ENCODE measurements at regions not wholly inside any gene's neighbourhood (a gene's known extent, or its start where the extent isn't known, plus 50 kb on each side); places are given as distances from the start of the nearest gene placed in this dataset.

DNA sequence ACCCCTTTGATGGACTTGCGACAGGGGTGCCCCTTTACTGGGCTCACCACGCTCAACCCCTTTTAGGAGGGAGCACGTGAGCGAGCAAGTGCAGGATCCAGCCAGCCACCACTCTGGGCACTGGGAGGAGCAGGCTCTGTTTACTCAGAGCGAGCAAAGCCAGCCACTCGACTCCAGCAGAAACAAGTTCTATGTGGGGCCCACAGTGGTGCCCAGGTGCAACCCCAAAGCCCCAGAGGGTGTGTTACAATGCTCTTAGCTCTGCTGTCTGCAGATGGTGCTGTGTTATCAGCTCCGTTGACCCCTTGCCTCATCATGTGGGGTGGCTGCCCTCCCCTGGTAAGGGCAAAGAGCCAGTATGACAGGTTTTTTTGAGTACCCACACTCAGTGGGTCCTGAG lies 120.3 kb upstream of the SUCLG2 start:
- H3K27me3 Mint-ChIP-seq, result no peaks in the 10 kb centered on the region
- H3K36me3 Mint-ChIP-seq (ENCODE audit: low read depth), result no peaks in the 10 kb centered on the region
- no peak overlapping the region for H3K4me3 Mint-ChIP-seq
- no peaks in the 10 kb centered on the region for H3K4me1 Mint-ChIP-seq
- no peak for ATAC-seq (replicated peaks)
- H3K9me3 Mint-ChIP-seq, result peaks cover 4% of the 10 kb centered on the region
- H3K27ac Mint-ChIP-seq, result no peak overlapping the region

- Mint-ChIP-seq H3K9me3 (peaks cover 20% of the 10 kb centered on the region), H3K27me3 (no peaks in the 10 kb centered on the region), H3K4me3 (no peak overlapping the region), H3K4me1 (no peaks in the 10 kb centered on the region), H3K27ac (no peak overlapping the region), H3K36me3 (ENCODE audit: low read depth) (no peaks in the 10 kb centered on the region)
- ATAC-seq (replicated peaks), result no peak
Observed at GRCh38 chr3:67765575-67765974, 111.2 kb upstream of the SUCLG2 start.

DNA sequence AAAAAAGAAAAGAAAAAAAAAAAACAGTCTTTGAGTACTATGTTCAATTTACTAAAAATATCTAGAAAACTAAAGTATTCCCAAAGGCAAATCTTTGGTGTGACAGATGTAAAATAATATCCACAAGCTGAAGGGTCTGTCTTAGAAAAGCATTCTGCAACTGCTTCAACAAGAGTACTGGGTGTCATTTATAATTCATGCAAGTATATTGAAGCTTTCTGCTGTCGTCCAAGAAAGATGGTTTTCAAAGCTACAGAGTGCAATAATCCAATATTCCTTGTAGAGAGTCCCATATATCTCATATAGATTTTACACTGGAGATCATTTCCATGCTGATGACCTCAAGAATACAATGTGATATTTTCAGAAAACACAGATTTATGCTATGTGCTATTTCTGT lies 90.9 kb upstream of the SUCLG2 start:
- no peaks in the 10 kb centered on the region for H3K4me1 Mint-ChIP-seq
- no peaks in the 10 kb centered on the region for H3K36me3 Mint-ChIP-seq (ENCODE audit: low read depth)
- no peak overlapping the region for H3K27ac Mint-ChIP-seq
- H3K27me3 Mint-ChIP-seq, result no peaks in the 10 kb centered on the region
- no peak for ATAC-seq (replicated peaks)
- H3K4me3 Mint-ChIP-seq, result no peak overlapping the region
- H3K9me3 Mint-ChIP-seq, result peaks cover 5% of the 10 kb centered on the region

GRCh38 chr3:67744699-67745098 lies 90.3 kb upstream of the SUCLG2 start:
- H3K9me3 Mint-ChIP-seq, result peaks cover 5% of the 10 kb centered on the region
- ATAC-seq (replicated peaks), result no peak
- no peaks in the 10 kb centered on the region for H3K27me3 Mint-ChIP-seq
- peaks cover 4% of the 10 kb centered on the region for H3K4me1 Mint-ChIP-seq
- H3K27ac Mint-ChIP-seq, result no peak overlapping the region
- no peaks in the 10 kb centered on the region for H3K36me3 Mint-ChIP-seq (ENCODE audit: low read depth)
- H3K4me3 Mint-ChIP-seq, result no peak overlapping the region

DNA sequence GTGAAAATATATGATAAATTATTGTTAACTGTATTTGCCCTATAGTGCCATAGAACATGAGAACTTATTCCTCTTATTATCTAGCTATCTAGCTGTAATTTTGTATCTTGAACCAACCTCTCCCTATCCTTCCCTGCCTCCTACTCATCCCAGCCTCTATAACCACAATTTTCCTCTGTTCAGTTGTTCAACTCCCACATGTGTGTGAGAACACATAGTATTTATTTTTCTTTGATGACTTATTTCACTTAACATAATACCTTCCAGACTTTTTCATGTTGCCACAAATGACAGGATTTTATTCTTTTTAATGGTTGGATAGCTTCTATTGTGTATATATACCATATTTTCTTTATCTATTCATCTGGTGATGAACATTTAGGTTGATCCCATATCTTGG lies 85.4 kb upstream of the SUCLG2 start:
- Mint-ChIP-seq H3K4me1 (peaks cover 25% of the 10 kb centered on the region), H3K4me3 (no peak overlapping the region), H3K9me3 (peaks cover 7% of the 10 kb centered on the region), H3K27ac (no peak overlapping the region), H3K27me3 (no peaks in the 10 kb centered on the region), H3K36me3 (ENCODE audit: low read depth) (no peaks in the 10 kb centered on the region)
- ATAC-seq (replicated peaks), result no peak

DNA sequence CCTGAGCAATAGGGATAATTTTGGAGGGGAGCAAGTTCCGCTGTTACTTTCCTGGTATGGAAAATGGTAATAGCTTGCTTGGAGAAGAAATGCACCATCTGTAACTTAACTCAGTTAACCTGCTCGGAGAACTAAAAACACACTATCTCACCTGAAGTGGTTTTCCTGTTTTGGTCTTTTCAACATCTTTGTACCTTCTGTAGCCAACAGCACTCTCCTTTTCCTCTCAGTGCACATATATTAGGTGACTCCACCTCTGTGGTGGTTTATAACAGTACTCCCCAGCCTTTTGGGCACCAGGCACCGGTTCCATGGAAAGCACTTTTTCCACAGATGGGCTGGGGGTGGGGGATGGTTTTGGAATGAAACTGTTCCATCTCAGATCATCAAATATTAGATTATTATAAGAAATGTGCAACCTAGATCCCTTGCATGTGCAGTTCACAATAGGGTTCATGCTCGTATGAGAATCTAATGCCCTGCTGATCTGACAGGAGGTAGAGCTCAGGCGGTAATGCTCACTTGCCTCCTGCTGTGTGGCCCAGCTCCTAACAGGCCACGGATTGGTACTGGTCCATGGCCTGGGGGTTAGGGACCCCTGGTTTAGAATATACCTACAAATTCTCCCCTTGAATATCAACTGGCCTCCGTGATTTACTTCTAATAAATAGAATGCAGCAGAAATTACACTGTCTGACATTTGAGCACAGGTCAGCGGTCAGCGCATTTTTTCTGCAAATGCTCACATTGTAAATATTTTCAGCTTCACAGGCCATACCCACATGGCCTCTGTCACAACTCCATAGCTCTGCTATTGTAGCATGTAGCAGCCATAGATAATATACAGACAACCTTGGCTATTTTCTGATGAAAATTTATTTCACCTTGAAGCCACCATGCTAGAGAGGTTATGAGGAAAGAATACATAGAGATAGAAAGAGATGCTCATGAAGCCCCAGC lies 83.8 kb upstream of the SUCLG2 start:
- peaks cover 25% of the 10 kb centered on the region for H3K4me1 Mint-ChIP-seq
- no peak for ATAC-seq (replicated peaks)
- peaks cover 7% of the 10 kb centered on the region for H3K9me3 Mint-ChIP-seq
- H3K27ac Mint-ChIP-seq, result peak overlapping the region; percentile 32
- no peaks in the 10 kb centered on the region for H3K36me3 Mint-ChIP-seq (ENCODE audit: low read depth)
- no peaks in the 10 kb centered on the region for H3K27me3 Mint-ChIP-seq
- peak overlapping the region; percentile 6 for H3K4me3 Mint-ChIP-seq

- H3K4me1 Mint-ChIP-seq, result peaks cover 25% of the 10 kb centered on the region
- no peaks in the 10 kb centered on the region for H3K36me3 Mint-ChIP-seq (ENCODE audit: low read depth)
- no peak overlapping the region for H3K27ac Mint-ChIP-seq
- peaks cover 3% of the 10 kb centered on the region for H3K9me3 Mint-ChIP-seq
- no peak for ATAC-seq (replicated peaks)
- H3K27me3 Mint-ChIP-seq, result no peaks in the 10 kb centered on the region
- H3K4me3 Mint-ChIP-seq, result no peak overlapping the region
Observed at GRCh38 chr3:67737140-67737539, 82.7 kb upstream of the SUCLG2 start.

DNA sequence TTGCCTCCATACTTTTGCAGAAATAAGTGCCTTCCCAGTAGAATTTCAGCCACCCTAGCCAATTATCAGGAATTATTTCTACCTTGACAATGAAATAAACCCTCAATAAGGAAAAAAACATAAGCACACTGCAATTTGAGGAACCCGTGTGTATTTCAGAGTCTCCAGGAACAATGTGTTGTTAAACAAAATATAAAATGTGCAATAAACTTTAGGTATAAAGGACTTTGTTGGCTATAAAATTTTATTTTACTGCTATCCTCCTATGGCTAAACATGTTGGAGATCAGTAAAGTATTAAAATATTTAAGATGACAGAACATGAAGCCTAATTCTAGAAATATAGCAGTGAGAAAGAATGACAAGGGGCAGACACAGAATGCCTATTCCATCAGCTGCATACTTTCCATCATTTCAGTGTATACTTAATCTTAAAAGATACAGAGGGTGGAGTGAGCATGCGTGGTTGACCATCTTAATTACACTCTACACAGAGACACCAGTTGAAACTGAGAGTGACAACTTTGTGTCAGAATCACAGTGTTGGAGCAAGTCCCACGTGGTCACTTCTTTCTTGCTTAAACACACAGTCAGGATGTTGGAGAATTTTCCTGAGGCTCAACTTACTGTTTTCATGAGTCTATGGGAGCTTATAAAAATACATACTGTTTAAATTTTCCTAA lies 79.0 kb upstream of the SUCLG2 start:
- Mint-ChIP-seq H3K4me1 (peaks cover 18% of the 10 kb centered on the region), H3K9me3 (peaks cover 3% of the 10 kb centered on the region), H3K27me3 (no peaks in the 10 kb centered on the region), H3K4me3 (no peak overlapping the region), H3K36me3 (ENCODE audit: low read depth) (no peaks in the 10 kb centered on the region), H3K27ac (no peak overlapping the region)
- ATAC-seq (replicated peaks), result no peak

- Mint-ChIP-seq H3K9me3 (peaks cover 8% of the 10 kb centered on the region), H3K36me3 (ENCODE audit: low read depth) (no peaks in the 10 kb centered on the region), H3K27me3 (no peaks in the 10 kb centered on the region), H3K27ac (no peak overlapping the region), H3K4me1 (no peaks in the 10 kb centered on the region), H3K4me3 (no peak overlapping the region)
- ATAC-seq (replicated peaks), result no peak
Observed at GRCh38 chr3:67724434-67724833, 70.0 kb upstream of the SUCLG2 start.

GRCh38 chr3:67723863-67724262 lies 69.5 kb upstream of the SUCLG2 start:
- ATAC-seq (replicated peaks), result no peak
- peaks cover 8% of the 10 kb centered on the region for H3K9me3 Mint-ChIP-seq
- H3K36me3 Mint-ChIP-seq (ENCODE audit: low read depth), result no peaks in the 10 kb centered on the region
- no peaks in the 10 kb centered on the region for H3K27me3 Mint-ChIP-seq
- H3K27ac Mint-ChIP-seq, result no peak overlapping the region
- H3K4me1 Mint-ChIP-seq, result no peaks in the 10 kb centered on the region
- H3K4me3 Mint-ChIP-seq, result no peak overlapping the region

DNA sequence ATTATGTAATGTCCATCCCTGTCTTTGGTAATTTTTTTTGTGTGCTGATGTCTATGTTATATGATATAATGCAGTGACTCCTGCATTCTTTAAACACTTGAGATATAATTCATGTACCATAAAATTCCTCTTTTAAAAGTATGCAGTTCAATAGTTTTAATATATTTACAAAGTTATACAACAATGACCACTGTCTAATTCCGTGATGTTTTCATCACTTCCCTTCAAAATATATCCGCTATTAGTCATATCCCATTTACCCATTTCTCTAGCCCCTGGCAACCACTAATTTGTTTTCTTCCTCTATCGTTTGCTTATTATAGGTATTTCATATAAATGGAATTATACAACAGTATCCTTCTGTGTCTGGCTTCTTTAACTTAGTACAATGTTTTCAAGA lies 64.9 kb upstream of the SUCLG2 start:
- H3K27me3 Mint-ChIP-seq, result no peaks in the 10 kb centered on the region
- ATAC-seq (replicated peaks), result no peak
- H3K4me3 Mint-ChIP-seq, result no peak overlapping the region
- H3K27ac Mint-ChIP-seq, result no peak overlapping the region
- H3K4me1 Mint-ChIP-seq, result no peaks in the 10 kb centered on the region
- peaks cover 4% of the 10 kb centered on the region for H3K9me3 Mint-ChIP-seq
- H3K36me3 Mint-ChIP-seq (ENCODE audit: low read depth), result no peaks in the 10 kb centered on the region

DNA sequence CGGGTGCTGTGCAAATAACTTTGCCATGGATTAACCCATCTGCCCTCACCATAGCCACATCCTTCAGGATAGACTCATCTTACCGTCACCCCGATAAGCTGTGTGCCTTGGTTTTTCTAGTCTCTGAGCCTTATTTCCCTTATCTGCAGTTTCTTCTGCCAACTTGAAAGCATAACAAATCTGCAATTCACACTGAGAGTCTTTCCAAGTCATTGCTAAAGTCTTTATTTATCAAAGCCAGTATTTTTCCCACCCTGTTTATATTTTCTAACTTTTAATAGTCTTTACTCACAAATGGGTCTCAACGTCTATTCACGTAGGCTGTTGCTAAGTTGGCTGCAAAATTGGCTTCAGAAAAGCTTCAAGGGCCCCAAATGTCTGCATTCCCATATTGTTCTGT lies 61.6 kb upstream of the SUCLG2 start:
- Mint-ChIP-seq H3K4me1 (peaks cover 4% of the 10 kb centered on the region), H3K36me3 (ENCODE audit: low read depth) (no peaks in the 10 kb centered on the region), H3K4me3 (no peak overlapping the region), H3K27ac (no peak overlapping the region), H3K27me3 (no peaks in the 10 kb centered on the region), H3K9me3 (no peaks in the 10 kb centered on the region)
- ATAC-seq (replicated peaks), result no peak

DNA sequence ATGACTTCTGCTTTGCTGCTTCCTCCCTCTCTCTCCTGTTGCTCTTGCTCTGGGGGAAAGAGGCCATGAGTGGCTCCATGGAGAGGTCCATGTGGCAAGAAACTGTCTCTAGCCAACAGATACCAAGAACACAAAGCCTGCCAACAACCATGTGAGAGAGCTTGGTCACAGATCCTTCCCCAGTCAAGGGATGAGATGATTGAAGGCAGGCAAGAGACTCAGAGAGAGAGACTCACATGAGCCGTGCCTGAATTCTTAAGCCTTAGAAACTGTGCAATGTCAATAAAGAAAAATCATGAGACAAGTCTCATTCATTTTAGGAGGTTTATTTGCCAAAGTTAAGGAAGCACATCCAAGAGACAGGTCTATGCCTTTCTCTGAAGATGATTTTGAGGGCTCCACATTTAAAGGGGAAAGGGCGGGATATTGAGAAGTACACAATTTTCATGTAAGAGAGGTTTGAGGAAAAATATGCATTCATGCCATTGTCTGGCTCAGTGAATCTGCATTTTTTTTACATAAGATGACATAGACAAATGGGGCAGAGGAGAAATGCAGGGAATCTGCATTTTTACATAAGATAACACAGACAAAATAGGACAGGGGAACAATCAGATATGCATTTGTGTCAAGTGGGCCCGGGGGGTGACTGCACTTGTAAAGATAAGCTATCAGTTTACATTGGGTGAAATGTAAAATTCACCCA lies 59.5 kb upstream of the SUCLG2 start:
- no peak for ATAC-seq (replicated peaks)
- Mint-ChIP-seq H3K27me3 (peaks cover 3% of the 10 kb centered on the region), H3K9me3 (no peaks in the 10 kb centered on the region), H3K4me1 (peaks cover 4% of the 10 kb centered on the region), H3K4me3 (no peak overlapping the region), H3K36me3 (ENCODE audit: low read depth) (no peaks in the 10 kb centered on the region), H3K27ac (no peak overlapping the region)

DNA sequence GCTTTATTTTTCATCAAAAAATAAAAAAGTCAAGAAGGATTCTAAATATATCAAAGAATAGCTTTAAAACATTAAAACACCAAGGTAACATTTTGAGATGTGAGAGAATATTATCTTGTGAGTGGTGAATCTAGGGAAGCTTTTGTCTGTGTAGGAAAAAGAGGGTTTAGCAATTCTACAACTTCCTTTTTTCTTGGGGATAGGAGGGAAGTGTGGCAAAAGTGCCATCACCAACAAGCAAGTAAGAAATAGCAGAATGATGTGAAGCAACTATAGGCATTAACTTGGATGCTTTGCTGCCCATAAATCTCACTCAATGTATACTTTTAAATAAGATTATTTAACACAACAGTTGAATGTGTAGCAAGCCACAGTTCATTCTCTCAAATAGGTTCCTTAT lies 57.8 kb upstream of the SUCLG2 start:
- no peak for ATAC-seq (replicated peaks)
- Mint-ChIP-seq H3K9me3 (no peaks in the 10 kb centered on the region), H3K27ac (no peak overlapping the region), H3K4me1 (peaks cover 4% of the 10 kb centered on the region), H3K4me3 (no peak overlapping the region), H3K36me3 (ENCODE audit: low read depth) (no peaks in the 10 kb centered on the region), H3K27me3 (peaks cover 3% of the 10 kb centered on the region)

GRCh38 chr3:67710396-67710795 lies 56.0 kb upstream of the SUCLG2 start:
- Mint-ChIP-seq H3K27ac (no peak overlapping the region), H3K36me3 (ENCODE audit: low read depth) (no peaks in the 10 kb centered on the region), H3K9me3 (no peaks in the 10 kb centered on the region), H3K4me1 (peaks cover 4% of the 10 kb centered on the region), H3K4me3 (no peak overlapping the region), H3K27me3 (peaks cover 3% of the 10 kb centered on the region)
- ATAC-seq (replicated peaks), result no peak

Measured in activated T-helper 17 cell treated with anti-CD3 and anti-CD28 coated beads, Interleukin-2, amount 50 U/mL, for 72 hours (primary cell).